ENCODE measurements at regions not wholly inside any gene's neighbourhood (a gene's known extent, or its start where the extent isn't known, plus 50 kb on each side); places are given as distances from the start of the nearest gene placed in this dataset.

GRCh38 chr16:47939680-47940079 lies 216.1 kb downstream of the ABCC12 start:
- Histone ChIP-seq H3K4me1 (no peaks in the 10 kb centered on the region), H3K27me3 (no peaks in the 10 kb centered on the region), H3K36me3 (no peaks in the 10 kb centered on the region), H3K9me3 (no peaks in the 10 kb centered on the region), H3K4me3 (no peak overlapping the region), H3K27ac (no peak overlapping the region)
- DNase-seq, result no peak
- intact Hi-C loops (cut with DNase I), result no loop called here
- ATAC-seq, result no peak
- TF ChIP-seq CTCF (IDR thresholded peaks at IDR 0.05), result no peak

- ATAC-seq, result no peak
- Histone ChIP-seq H3K36me3 (no peaks in the 10 kb centered on the region), H3K27ac (no peak overlapping the region), H3K4me1 (no peaks in the 10 kb centered on the region), H3K4me3 (no peak overlapping the region), H3K27me3 (no peaks in the 10 kb centered on the region), H3K9me3 (no peaks in the 10 kb centered on the region)
- TF ChIP-seq CTCF (IDR thresholded peaks at IDR 0.05), result no peak
- no peak for DNase-seq
- intact Hi-C loops (cut with DNase I), result no loop called here
These were observed 217.5 kb downstream of the ABCC12 start for GRCh38 chr16:47938272-47938671.

- no peak for TF ChIP-seq CTCF (IDR thresholded peaks at IDR 0.05)
These were observed 227.8 kb downstream of the ABCC12 start for GRCh38 chr16:47928008-47928407.

GRCh38 chr16:47927330-47927729 lies 228.5 kb downstream of the ABCC12 start:
- ATAC-seq, result peak; percentile 67
- Histone ChIP-seq H3K9me3 (no peaks in the 10 kb centered on the region), H3K4me3 (no peak overlapping the region)

More at GRCh38 chr16:47928008-47928407, 227.8 kb downstream of the ABCC12 start:
- Histone ChIP-seq H3K4me1 (no peaks in the 10 kb centered on the region), H3K4me3 (no peak overlapping the region), H3K27ac (no peak overlapping the region), H3K9me3 (no peaks in the 10 kb centered on the region), H3K27me3 (no peaks in the 10 kb centered on the region), H3K36me3 (no peaks in the 10 kb centered on the region)
- intact Hi-C loops (cut with DNase I), result no loop called here
- DNase-seq (no peak), ATAC-seq (no peak)

GRCh38 chr16:47925811-47926460 lies 229.9 kb downstream of the ABCC12 start:
- Histone ChIP-seq H3K27ac (no peak overlapping the region), H3K9me3 (no peaks in the 10 kb centered on the region), H3K27me3 (no peaks in the 10 kb centered on the region), H3K4me1 (no peaks in the 10 kb centered on the region), H3K36me3 (no peaks in the 10 kb centered on the region), H3K4me3 (no peak overlapping the region)
- TF ChIP-seq CTCF (IDR thresholded peaks at IDR 0.05), result no peak
- intact Hi-C loops (cut with DNase I), result no loop called here
- no peak for ATAC-seq
- no peak for DNase-seq

More at GRCh38 chr16:47927330-47927729, 228.5 kb downstream of the ABCC12 start:
- no peaks in the 10 kb centered on the region for H3K36me3 ChIP-seq
- H3K4me1 ChIP-seq, result no peaks in the 10 kb centered on the region
- H3K27ac ChIP-seq, result no peak overlapping the region
- no peak for DNase-seq
- intact Hi-C loops (cut with DNase I), result no loop called here
- no peak for TF ChIP-seq CTCF (IDR thresholded peaks at IDR 0.05)
- no peaks in the 10 kb centered on the region for H3K27me3 ChIP-seq

- no peak for ATAC-seq
- intact Hi-C loops (cut with DNase I), result no loop called here
- Histone ChIP-seq H3K36me3 (no peaks in the 10 kb centered on the region), H3K27me3 (no peaks in the 10 kb centered on the region), H3K27ac (no peak overlapping the region), H3K9me3 (no peaks in the 10 kb centered on the region), H3K4me1 (no peaks in the 10 kb centered on the region), H3K4me3 (no peak overlapping the region)
- DNase-seq, result no peak
- TF ChIP-seq CTCF (IDR thresholded peaks at IDR 0.05), result no peak
These were observed 230.8 kb downstream of the ABCC12 start for GRCh38 chr16:47924950-47925349.
